Gastrocnemius medialis (tissue), 4 donors: ENCODE measurements at regions not wholly inside any gene's neighbourhood (a gene's known extent, or its start where the extent isn't known, plus 50 kb on each side); places are given as distances from the start of the nearest gene placed in this dataset.

Experiments used
- CTCF ChIP-seq, 5 experiments: fragments of 450-650 bp in 3 of 5; fragments of 200-600 bp in 2 of 5; sonication (generic) in 2 of 5; IDR thresholded peaks in 4 of 5; conservative IDR thresholded peaks in 1 of 5; 1 replicate in 4 of 5; 2 replicates in 1 of 5; pipeline ENCODE4 v1.5.1; 2016 to 2019; ENCODE audit warnings: antibody characterized with exemption in 5 of 5, mild to moderate bottlenecking in 3 of 5, moderate library complexity in 3 of 5
- POLR2A ChIP-seq, 2 donors: fragments of 450-650 bp; IDR thresholded peaks; one replicate each; pipeline ENCODE4 v1.6.1; 2017; ENCODE audit warnings: antibody characterized with exemption in 2 of 2, mild to moderate bottlenecking in 2 of 2, moderate library complexity in 2 of 2

- TF ChIP-seq CTCF (IDR thresholded peaks at IDR 0.05 in 4 of 5, conservative IDR thresholded peaks at IDR 0.05 in 1 of 5), result no peak
- no peak for TF ChIP-seq POLR2A (IDR thresholded peaks at IDR 0.05)
Observed at GRCh38 chr3:130821806-130822205, 72.1 kb upstream of the ATP2C1 start.
